OCI-LY7 (cell line): ENCODE measurements at regions not wholly inside any gene's neighbourhood (a gene's known extent, or its start where the extent isn't known, plus 50 kb on each side); places are given as distances from the start of the nearest gene placed in this dataset.

ENCODE experiments used
- BruUV-seq: library from RNA; stranded (reverse); fragments of 400-500 nt; replicated peaks from 2 replicates; lab custom pipeline; 2021; lab: Mats Ljungman, UMichigan
- CTCF ChIA-PET: fragments of 300-600 bp; sonication (Branson Sonifier 250); formaldehyde crosslinking; loops from one replicate; lab custom pipeline; 2022; ENCODE audit warnings: antibody characterized with exemption; ENCODE audit not compliant: unreplicated experiment; lab: Charles Lee
- POLR2A ChIA-PET: fragments of 300-600 bp; sonication (Branson Sonifier 250); formaldehyde crosslinking; loops from one replicate; lab custom pipeline; 2022; ENCODE audit warnings: antibody characterized with exemption; lab: Charles Lee
- DNase-seq: peaks from one replicate; pipeline ENCODE4 v3.0.0-alpha.2; 2015; ENCODE audit warnings: low spot score
- H2AFZ ChIP-seq: fragments of 200-600 bp; sonication (generic), shearing (Covaris generic); 2 replicates; pipeline ENCODE4 v1.6.1; 2014; ENCODE audit warnings: mild to moderate bottlenecking, antibody characterized with exemption, low read length, moderate library complexity
- H3K27ac ChIP-seq: fragments of 200-600 bp; sonication (generic); 2 replicates; pipeline ENCODE4 v1.5.1; 2014; ENCODE audit warnings: mixed run types, low read depth, mild to moderate bottlenecking, moderate library complexity, low read length, inconsistent platforms; ENCODE audit not compliant: poor library complexity, severe bottlenecking
- H3K36me3 ChIP-seq: fragments of 200-600 bp; sonication (generic); 2 replicates; pipeline ENCODE4 v1.6.1; 2014; ENCODE audit warnings: mild to moderate bottlenecking, antibody characterized with exemption, low read length, moderate library complexity, mixed read lengths; ENCODE audit not compliant: insufficient read depth
- H3K4me1 ChIP-seq: fragments of 200-600 bp; sonication (generic); 2 replicates; pipeline ENCODE4 v1.5.1; 2014; ENCODE audit warnings: mild to moderate bottlenecking, low read length; ENCODE audit not compliant: insufficient read depth, poor library complexity, severe bottlenecking
- H3K4me2 ChIP-seq: fragments of 200-600 bp; sonication (generic); 2 replicates; pipeline ENCODE4 v1.6.1; 2014; ENCODE audit warnings: mild to moderate bottlenecking, low read length
- H3K4me3 ChIP-seq: fragments of 200-600 bp; sonication (generic); 2 replicates; pipeline ENCODE4 v1.5.1; 2014; ENCODE audit warnings: mild to moderate bottlenecking, low read depth, low read length; ENCODE audit not compliant: poor library complexity, severe bottlenecking
- H3K79me2 ChIP-seq: fragments of 200-600 bp; sonication (generic); 2 replicates; pipeline ENCODE4 v1.6.1; 2016; ENCODE audit warnings: low read depth, mild to moderate bottlenecking, low read length, moderate library complexity, mixed read lengths; ENCODE audit not compliant: insufficient read depth
- H3K9me2 ChIP-seq: fragments of 200-600 bp; sonication (generic); 2 replicates; pipeline ENCODE4 v1.6.1; 2016; ENCODE audit warnings: mild to moderate bottlenecking, low read length, mixed read lengths; ENCODE audit not compliant: insufficient read depth
- H3K9me3 ChIP-seq: fragments of 200-600 bp; sonication (generic); 2 replicates; pipeline ENCODE4 v1.6.1; 2014; ENCODE audit warnings: mild to moderate bottlenecking, mixed run types, low read length, mixed read lengths
- H4K20me1 ChIP-seq: fragments of 200-600 bp; sonication (generic); 2 replicates; pipeline ENCODE4 v1.6.1; 2014; ENCODE audit warnings: mild to moderate bottlenecking, antibody characterized with exemption, low read length, moderate library complexity, mixed read lengths; ENCODE audit not compliant: insufficient read depth
- EZH2phosphoT487 ChIP-seq: fragments of 200-600 bp; sonication (generic); IDR thresholded peaks from 2 replicates; pipeline ENCODE4 v1.6.1; 2018; ENCODE audit warnings: low read depth, borderline replicate concordance, mild to moderate bottlenecking, mixed run types, antibody characterized with exemption, low read length, moderate library complexity, mixed read lengths
- intact Hi-C: fragments of 100-400 bp; cut with micrococcal nuclease; formaldehyde crosslinking; loops from one replicate; pipeline ENCODE4 v1.10.0; 2022; ENCODE audit not compliant: unreplicated experiment
- TF ChIP-seq, protein P1 (sequence below): fragments of 200-600 bp; sonication (generic); conservative IDR thresholded peaks from 2 replicates; pipeline ENCODE4 v1.5.1; 2014; ENCODE audit warnings: mild to moderate bottlenecking, antibody characterized with exemption, low read length, moderate library complexity, mixed read lengths

DNA sequence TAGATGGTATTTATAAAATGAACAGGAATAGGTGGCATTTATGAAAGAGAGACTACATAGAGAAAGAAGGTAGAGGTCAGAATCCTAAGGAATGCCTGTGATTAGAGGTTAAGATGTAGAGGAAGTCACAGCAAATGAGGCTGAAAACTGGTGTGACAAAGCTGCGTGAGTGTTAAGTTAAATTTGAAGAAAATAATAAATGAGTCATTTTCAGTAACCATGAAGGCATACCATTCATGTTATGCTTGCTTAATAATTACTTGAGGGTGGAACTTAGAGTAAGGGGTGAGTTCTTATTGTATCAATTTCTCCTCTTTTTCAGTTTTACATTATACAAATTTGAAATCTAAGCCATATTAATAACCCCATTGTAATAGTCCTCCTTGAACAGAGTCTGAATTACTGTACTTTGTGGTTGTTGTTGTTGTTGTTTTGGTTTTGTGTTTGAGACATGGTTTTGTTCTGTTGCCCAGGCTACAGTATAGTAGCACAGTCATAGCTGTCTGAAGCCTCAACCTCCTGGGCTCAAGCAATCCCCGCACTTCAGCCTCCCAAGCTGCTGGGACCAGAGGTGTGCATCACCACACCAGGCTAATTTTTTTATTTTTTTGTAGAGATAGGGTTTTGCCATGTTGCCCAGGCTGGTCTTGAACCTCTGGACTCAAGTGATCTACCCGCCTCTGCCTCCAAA is 761.5 kb downstream of the GALC start:
- ChIA-PET CTCF (no interaction called here), POLR2A (interaction anchor here (0.5 kb wide), 1 partner anchor 1604 kb away, joined by 4 read pairs; no protein-coding TSS in a partner anchor)
- no peak overlapping the region for H3K4me3 ChIP-seq
- no peaks in the 10 kb centered on the region for H4K20me1 ChIP-seq
- no peak overlapping the region for H2AFZ ChIP-seq
- no TSS peak for BruUV-seq
- no peaks in the 10 kb centered on the region; the same call in 1 of the 2 replicates for H3K36me3 ChIP-seq
- H3K9me2 ChIP-seq, result no peaks in the 10 kb centered on the region
- H3K9me3 ChIP-seq, result peaks cover 31% of the 10 kb centered on the region
- no peak overlapping the region for H3K27ac ChIP-seq
- H3K4me2 ChIP-seq, result no peak overlapping the region
- intact Hi-C loops, result no loop called here
- no peaks in the 10 kb centered on the region for H3K79me2 ChIP-seq
- peaks cover 16% of the 10 kb centered on the region for H3K4me1 ChIP-seq
- TF ChIP-seq, protein P1, sequence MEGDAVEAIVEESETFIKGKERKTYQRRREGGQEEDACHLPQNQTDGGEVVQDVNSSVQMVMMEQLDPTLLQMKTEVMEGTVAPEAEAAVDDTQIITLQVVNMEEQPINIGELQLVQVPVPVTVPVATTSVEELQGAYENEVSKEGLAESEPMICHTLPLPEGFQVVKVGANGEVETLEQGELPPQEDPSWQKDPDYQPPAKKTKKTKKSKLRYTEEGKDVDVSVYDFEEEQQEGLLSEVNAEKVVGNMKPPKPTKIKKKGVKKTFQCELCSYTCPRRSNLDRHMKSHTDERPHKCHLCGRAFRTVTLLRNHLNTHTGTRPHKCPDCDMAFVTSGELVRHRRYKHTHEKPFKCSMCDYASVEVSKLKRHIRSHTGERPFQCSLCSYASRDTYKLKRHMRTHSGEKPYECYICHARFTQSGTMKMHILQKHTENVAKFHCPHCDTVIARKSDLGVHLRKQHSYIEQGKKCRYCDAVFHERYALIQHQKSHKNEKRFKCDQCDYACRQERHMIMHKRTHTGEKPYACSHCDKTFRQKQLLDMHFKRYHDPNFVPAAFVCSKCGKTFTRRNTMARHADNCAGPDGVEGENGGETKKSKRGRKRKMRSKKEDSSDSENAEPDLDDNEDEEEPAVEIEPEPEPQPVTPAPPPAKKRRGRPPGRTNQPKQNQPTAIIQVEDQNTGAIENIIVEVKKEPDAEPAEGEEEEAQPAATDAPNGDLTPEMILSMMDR, result no peak
- no peak for TF ChIP-seq EZH2phosphoT487
- no peak for DNase-seq

DNA sequence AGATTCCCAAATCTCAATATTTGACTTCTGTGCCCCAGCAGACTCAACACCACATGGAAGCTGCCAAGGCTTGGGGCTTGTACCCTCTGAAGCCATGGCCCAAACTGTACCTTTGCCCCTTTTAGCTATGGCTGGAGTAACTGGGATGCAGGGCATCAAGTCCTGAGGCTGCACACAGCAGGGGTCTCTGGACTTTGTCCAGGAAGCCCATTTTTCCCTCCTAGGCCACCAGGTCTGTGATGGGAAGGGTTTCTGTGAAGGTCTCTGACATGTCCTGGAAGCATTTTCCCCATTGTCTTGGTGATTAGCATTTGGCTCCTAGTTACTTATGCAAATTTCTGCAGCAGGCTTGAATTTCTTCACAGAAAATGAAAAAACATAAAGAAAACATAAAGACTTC is 762.3 kb downstream of the GALC start:
- intact Hi-C loops, result no loop called here
- no peak overlapping the region for H3K4me2 ChIP-seq
- peaks cover 16% of the 10 kb centered on the region for H3K4me1 ChIP-seq
- ChIA-PET CTCF (no interaction called here), POLR2A (no interaction called here)
- H3K9me3 ChIP-seq, result peaks cover 31% of the 10 kb centered on the region
- no peak overlapping the region for H3K4me3 ChIP-seq
- H3K79me2 ChIP-seq, result no peaks in the 10 kb centered on the region
- no peak overlapping the region for H3K27ac ChIP-seq
- H2AFZ ChIP-seq, result no peak overlapping the region
- no peak for DNase-seq
- no TSS peak for BruUV-seq
- H3K36me3 ChIP-seq, result no peaks in the 10 kb centered on the region; the same call in 1 of the 2 replicates
- H3K9me2 ChIP-seq, result no peaks in the 10 kb centered on the region
- TF ChIP-seq, protein P1, result no peak
- no peak for TF ChIP-seq EZH2phosphoT487
- no peaks in the 10 kb centered on the region for H4K20me1 ChIP-seq

DNA sequence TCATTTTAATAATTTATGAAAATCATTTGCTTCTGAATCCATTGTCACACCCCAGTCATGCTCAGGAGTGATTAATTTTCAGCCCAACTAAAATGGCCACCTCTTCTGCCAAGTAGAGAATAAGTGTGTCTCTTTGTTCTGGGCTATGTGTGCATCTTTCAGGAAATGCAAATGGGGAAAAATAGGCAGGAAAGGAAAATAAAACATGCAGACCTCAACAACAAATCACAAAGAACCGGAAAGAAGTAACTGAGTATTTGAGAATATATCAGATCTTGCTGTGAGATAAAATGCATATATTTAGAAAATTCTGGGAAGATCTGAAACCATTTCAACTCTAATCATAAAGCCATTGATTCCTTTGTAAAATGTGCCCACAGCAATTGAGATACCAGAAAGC is 763.9 kb downstream of the GALC start:
- intact Hi-C loops, result no loop called here
- BruUV-seq, result no TSS peak
- Histone ChIP-seq H3K9me2 (0 out of 2 replicates have a peak, but pooled peaks cover 2% of the 10 kb centered on the region), H3K27ac (no peak overlapping the region), H3K36me3 (no peaks in the 10 kb centered on the region; the same call in 1 of the 2 replicates), H2AFZ (peak overlapping the region; percentile 51; the same call in 1 of the 2 replicates), H3K4me3 (no peak overlapping the region), H3K79me2 (no peaks in the 10 kb centered on the region), H4K20me1 (no peaks in the 10 kb centered on the region), H3K4me2 (no peak overlapping the region), H3K4me1 (peaks cover 14% of the 10 kb centered on the region), H3K9me3 (peaks cover 31% of the 10 kb centered on the region)
- CTCF ChIA-PET, result no interaction called here
- POLR2A ChIA-PET, result no interaction called here
- DNase-seq, result no peak
- TF ChIP-seq, protein P1, result no peak
- no peak for TF ChIP-seq EZH2phosphoT487
